ENCODE measurements at regions not wholly inside any gene's neighbourhood (a gene's known extent, or its start where the extent isn't known, plus 50 kb on each side); places are given as distances from the start of the nearest gene placed in this dataset.

DNA sequence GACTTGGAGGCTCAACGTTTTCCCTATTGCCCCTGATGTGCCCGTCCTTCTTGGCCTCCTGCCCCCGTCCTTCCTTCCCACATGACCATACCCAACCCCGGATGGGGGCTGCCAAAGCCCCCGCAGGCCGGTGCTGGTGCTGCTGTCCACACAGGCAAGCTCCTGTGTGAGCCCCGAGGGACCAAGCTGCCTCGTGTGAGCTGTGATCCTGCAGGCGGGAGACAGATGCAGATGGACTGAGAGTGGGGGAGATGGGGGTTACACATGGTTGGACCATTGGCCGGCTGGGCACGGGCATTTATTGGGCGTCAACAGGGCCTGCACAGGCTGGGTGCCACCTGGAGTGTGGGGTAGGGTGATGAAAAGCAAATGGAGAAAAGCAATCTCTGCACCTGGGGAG lies 313.2 kb upstream of the B3GAT1 start:
- no peak for TF ChIP-seq POLR2A (IDR thresholded peaks at IDR 0.05; ENCODE audit: borderline replicate concordance, extremely low read depth, insufficient read depth, insufficient read length)
- TF ChIP-seq, protein P1, sequence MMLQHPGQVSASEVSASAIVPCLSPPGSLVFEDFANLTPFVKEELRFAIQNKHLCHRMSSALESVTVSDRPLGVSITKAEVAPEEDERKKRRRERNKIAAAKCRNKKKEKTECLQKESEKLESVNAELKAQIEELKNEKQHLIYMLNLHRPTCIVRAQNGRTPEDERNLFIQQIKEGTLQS (IDR thresholded peaks at IDR 0.05) = no peak
- TF ChIP-seq TCF7L2 (IDR thresholded peaks at IDR 0.05; ENCODE audit: borderline replicate concordance, extremely low read depth, insufficient read depth, insufficient read length) = no peak
- no peak for TF ChIP-seq CBX3 (IDR thresholded peaks at IDR 0.05; ENCODE audit: low read depth)
- no peak for TF ChIP-seq JUND (IDR thresholded peaks at IDR 0.05)
- no peak for TF ChIP-seq SP1 (IDR thresholded peaks at IDR 0.05; ENCODE audit: low read depth)
- no peak for TF ChIP-seq RAD21 (IDR thresholded peaks at IDR 0.05; ENCODE audit: low read depth)
- TF ChIP-seq ZFX (IDR thresholded peaks at IDR 0.05) = no peak
- no peak for TF ChIP-seq FOSL1 (IDR thresholded peaks at IDR 0.05; ENCODE audit: low read depth)
- TF ChIP-seq SRF (IDR thresholded peaks at IDR 0.05; ENCODE audit: low read depth) = no peak
- TF ChIP-seq YY1 (IDR thresholded peaks at IDR 0.05; ENCODE audit: extremely low read depth, insufficient replicate concordance, low read depth, low read length) = no peak
- TF ChIP-seq POLR2AphosphoS5 (IDR thresholded peaks at IDR 0.05; ENCODE audit: low read depth, low read length) = no peak
- TF ChIP-seq ELF1 (IDR thresholded peaks at IDR 0.05; ENCODE audit: borderline replicate concordance, low read depth) = no peak
- TF ChIP-seq, protein P2, sequence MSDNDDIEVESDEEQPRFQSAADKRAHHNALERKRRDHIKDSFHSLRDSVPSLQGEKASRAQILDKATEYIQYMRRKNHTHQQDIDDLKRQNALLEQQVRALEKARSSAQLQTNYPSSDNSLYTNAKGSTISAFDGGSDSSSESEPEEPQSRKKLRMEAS (IDR thresholded peaks at IDR 0.05) = no peak
- TF ChIP-seq, protein P3, sequence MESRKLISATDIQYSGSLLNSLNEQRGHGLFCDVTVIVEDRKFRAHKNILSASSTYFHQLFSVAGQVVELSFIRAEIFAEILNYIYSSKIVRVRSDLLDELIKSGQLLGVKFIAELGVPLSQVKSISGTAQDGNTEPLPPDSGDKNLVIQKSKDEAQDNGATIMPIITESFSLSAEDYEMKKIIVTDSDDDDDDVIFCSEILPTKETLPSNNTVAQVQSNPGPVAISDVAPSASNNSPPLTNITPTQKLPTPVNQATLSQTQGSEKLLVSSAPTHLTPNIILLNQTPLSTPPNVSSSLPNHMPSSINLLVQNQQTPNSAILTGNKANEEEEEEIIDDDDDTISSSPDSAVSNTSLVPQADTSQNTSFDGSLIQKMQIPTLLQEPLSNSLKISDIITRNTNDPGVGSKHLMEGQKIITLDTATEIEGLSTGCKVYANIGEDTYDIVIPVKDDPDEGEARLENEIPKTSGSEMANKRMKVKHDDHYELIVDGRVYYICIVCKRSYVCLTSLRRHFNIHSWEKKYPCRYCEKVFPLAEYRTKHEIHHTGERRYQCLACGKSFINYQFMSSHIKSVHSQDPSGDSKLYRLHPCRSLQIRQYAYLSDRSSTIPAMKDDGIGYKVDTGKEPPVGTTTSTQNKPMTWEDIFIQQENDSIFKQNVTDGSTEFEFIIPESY (IDR thresholded peaks at IDR 0.05; ENCODE audit: extremely low read depth, insufficient replicate concordance, low read length) = no peak
- Histone ChIP-seq H3K27ac (ENCODE audit: low read depth, low read length) (no peak overlapping the region), H3K9ac (ENCODE audit: low read length) (no peak overlapping the region), H3K27me3 (ENCODE audit: insufficient read depth, low read length) (peaks cover 25% of the 10 kb centered on the region; the same call in 1 of the 2 replicates), H2AFZ (ENCODE audit: low read depth, low read length, poor library complexity, severe bottlenecking) (no peak overlapping the region), H3K9me2 (ENCODE audit: insufficient read depth) (no peaks in the 10 kb centered on the region), H3K9me3 (ENCODE audit: control insufficient read depth in 1 of 2, insufficient read depth in 1 of 2, low read depth in 1 of 2, low read length in 2 of 2) (no peaks in the 10 kb centered on the region), H3K4me2 (ENCODE audit: low read length) (no peak overlapping the region), H4K20me1 (ENCODE audit: insufficient read depth) (no peaks in the 10 kb centered on the region), H3K4me3 (replicated peaks in 1 of 2; ENCODE audit: low read depth in 1 of 2, low read length in 2 of 2) (no peak overlapping the region), H3K79me2 (ENCODE audit: insufficient read depth, low read length) (no peaks in the 10 kb centered on the region), H3K36me3 (ENCODE audit: control insufficient read depth in 1 of 2, insufficient read depth in 2 of 2, low read length in 2 of 2) (no peaks in the 10 kb centered on the region), H3K4me1 (ENCODE audit: control insufficient read depth in 1 of 2, insufficient read depth in 2 of 2, low read length in 2 of 2) (no peaks in the 10 kb centered on the region)
- ATAC-seq = no peak
- no peak for DNase-seq (ENCODE audit: low read depth, low spot score)
- no TSS peak for BruUV-seq (replicated peaks)
- ChIA-PET POLR2A (no interaction called here), CTCF (interaction anchor here (0.8 to 1.9 kb wide), 2 partner anchors 10 to 165 kb away, joined by 3 to 7 read pairs; no protein-coding TSS in a partner anchor), RAD21 (ENCODE audit: low non-redundant PET in 1 of 2, low total read pairs in 2 of 2, uncharacterized antibody in 2 of 2, unreplicated experiment in 2 of 2) (interaction anchor here in 1 of 2 experiments (0.6 kb wide), 1 partner anchor 243 kb away, joined by 3 read pairs; no protein-coding TSS in a partner anchor)
- intact Hi-C loops (cut with micrococcal nuclease) = no loop called here

Measured in HCT116 (cell line).